ENCODE measurements at regions not wholly inside any gene's neighbourhood (a gene's known extent, or its start where the extent isn't known, plus 50 kb on each side); places are given as distances from the start of the nearest gene placed in this dataset.

DNA sequence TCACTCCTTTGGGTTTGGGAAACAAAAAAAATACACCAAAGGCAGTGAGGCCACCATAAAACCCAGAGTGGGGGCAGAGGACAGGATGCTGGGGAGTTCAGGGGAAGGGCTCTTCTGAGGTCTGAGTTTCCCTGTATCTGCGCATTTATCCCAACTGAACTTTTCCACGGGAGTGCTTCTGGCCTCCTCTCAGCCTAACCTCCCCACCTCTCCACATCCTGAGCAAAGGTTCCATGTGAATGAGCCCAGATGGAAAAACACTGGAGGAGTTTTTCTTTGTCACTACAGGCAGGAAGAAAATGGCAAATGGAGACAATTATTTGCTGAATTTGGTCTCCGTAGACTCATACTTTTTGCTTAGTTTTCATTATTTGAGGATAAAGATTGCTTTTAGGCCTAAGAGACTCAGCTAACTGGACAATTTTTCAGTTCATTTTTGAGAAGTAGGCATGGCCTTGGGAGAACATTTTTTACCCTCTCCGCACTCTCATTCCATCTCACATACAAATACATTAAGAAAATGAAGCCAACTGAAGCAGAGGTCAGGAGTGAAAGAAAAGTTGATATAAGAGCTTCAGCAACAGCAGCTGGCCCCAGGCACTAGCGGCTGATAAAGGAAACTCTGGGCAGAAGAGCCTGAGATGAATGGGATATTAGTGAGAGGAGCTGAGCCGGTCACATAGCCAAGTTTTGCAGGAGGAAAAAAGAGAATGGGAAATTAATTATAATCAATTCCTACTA is 82.6 kb upstream of the CYP1B1 start:
- H3K36me3 ChIP-seq = no peaks in the 10 kb centered on the region
- TF ChIP-seq, protein P1, sequence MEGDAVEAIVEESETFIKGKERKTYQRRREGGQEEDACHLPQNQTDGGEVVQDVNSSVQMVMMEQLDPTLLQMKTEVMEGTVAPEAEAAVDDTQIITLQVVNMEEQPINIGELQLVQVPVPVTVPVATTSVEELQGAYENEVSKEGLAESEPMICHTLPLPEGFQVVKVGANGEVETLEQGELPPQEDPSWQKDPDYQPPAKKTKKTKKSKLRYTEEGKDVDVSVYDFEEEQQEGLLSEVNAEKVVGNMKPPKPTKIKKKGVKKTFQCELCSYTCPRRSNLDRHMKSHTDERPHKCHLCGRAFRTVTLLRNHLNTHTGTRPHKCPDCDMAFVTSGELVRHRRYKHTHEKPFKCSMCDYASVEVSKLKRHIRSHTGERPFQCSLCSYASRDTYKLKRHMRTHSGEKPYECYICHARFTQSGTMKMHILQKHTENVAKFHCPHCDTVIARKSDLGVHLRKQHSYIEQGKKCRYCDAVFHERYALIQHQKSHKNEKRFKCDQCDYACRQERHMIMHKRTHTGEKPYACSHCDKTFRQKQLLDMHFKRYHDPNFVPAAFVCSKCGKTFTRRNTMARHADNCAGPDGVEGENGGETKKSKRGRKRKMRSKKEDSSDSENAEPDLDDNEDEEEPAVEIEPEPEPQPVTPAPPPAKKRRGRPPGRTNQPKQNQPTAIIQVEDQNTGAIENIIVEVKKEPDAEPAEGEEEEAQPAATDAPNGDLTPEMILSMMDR (IDR thresholded peaks at IDR 0.05) = no peak
- no peak overlapping the region for H3K4me3 ChIP-seq
- H3K4me1 ChIP-seq = peaks cover 5 to 15% of the 10 kb centered on the region in 2 donors
- no peaks in the 10 kb centered on the region for H3K27me3 ChIP-seq
- peak overlapping the region; percentile 63 to 73 for H3K27ac ChIP-seq
- H3K9me3 ChIP-seq = no peaks in the 10 kb centered on the region
- DNase-seq (ENCODE audit: low spot score in 2 of 2) = no peak
- intact Hi-C loops (cut with DNase I) = no loop called here

DNA sequence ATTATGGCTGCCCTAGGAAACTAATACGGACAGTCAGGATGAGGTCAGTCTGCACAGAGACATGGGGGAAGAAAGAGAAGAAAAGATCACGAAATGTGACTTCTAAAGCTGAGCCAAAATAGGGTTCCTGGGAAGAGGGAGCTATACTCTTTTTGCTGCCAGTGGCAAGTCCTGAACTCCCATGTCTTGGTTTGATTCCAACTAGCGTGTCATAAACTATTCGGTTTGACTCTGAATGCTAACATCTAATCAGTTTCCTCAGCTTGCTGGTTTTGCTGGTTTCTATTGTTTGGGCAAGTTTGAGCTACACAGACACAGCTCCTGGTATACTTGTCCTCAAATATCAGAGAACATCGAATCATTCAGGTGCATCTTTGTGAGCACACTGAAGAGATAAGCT is 80.5 kb upstream of the CYP1B1 start:
- TF ChIP-seq, protein P1 (IDR thresholded peaks at IDR 0.05) = no peak
- no peaks in the 10 kb centered on the region for H3K27me3 ChIP-seq
- H3K27ac ChIP-seq = no peak overlapping the region
- H3K4me1 ChIP-seq = peaks cover 5 to 15% of the 10 kb centered on the region in 2 donors
- intact Hi-C loops (cut with DNase I) = no loop called here
- DNase-seq (ENCODE audit: low spot score in 2 of 2) = no peak
- no peaks in the 10 kb centered on the region for H3K36me3 ChIP-seq
- no peaks in the 10 kb centered on the region for H3K9me3 ChIP-seq
- H3K4me3 ChIP-seq = no peak overlapping the region

DNA sequence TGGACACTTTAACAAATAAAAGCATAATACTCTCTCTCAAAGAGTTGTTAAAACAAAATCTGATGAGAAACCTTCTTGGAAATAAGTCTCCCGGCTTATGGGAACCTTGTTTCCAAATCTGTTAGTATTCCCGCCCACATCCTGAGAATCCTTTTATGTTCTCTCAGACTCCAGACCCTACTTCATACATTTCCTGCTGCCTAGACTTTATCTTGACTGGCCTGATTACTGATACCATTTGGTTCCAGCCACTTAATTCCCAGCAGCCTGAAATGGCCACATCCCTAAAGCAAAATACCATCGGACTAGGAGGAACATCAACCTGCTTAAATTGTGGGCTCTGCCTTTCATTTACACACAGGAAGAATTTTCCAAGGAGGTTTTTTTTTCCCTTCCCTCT is 79.1 kb upstream of the CYP1B1 start:
- Histone ChIP-seq H3K36me3 (no peaks in the 10 kb centered on the region), H3K27ac (no peak overlapping the region), H3K27me3 (no peaks in the 10 kb centered on the region), H3K4me3 (no peak overlapping the region), H3K4me1 (peaks cover 5 to 11% of the 10 kb centered on the region in 2 donors), H3K9me3 (no peaks in the 10 kb centered on the region)
- intact Hi-C loops (cut with DNase I) = no loop called here
- TF ChIP-seq, protein P1 (IDR thresholded peaks at IDR 0.05) = no peak
- no peak for DNase-seq (ENCODE audit: low spot score in 2 of 2)

DNA sequence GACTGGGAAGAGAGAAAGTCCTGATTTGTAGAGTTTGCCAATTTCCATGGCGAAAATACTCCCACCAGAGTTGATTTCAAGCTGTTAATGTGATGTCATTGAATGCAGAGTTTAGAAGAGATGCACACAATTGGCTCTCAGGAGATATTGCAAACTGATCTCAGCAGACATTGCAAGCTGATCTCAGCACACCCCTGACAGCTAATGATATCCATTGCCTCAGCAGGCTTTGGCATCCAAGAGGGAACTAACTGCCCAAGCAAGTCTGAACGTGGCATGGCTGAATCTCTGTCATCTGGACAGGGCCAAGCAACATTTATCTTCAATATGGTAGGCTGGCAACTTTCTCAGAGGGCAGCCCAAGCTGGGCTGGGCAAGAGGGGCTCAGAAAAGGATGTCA is 78.4 kb upstream of the CYP1B1 start:
- no peak for DNase-seq (ENCODE audit: low spot score in 2 of 2)
- intact Hi-C loops (cut with DNase I) = no loop called here
- Histone ChIP-seq H3K27me3 (no peaks in the 10 kb centered on the region), H3K27ac (no peak overlapping the region), H3K4me3 (no peak overlapping the region), H3K36me3 (no peaks in the 10 kb centered on the region), H3K4me1 (peaks cover 3 to 7% of the 10 kb centered on the region in 2 donors), H3K9me3 (no peaks in the 10 kb centered on the region)
- TF ChIP-seq, protein P1 (IDR thresholded peaks at IDR 0.05) = no peak

DNA sequence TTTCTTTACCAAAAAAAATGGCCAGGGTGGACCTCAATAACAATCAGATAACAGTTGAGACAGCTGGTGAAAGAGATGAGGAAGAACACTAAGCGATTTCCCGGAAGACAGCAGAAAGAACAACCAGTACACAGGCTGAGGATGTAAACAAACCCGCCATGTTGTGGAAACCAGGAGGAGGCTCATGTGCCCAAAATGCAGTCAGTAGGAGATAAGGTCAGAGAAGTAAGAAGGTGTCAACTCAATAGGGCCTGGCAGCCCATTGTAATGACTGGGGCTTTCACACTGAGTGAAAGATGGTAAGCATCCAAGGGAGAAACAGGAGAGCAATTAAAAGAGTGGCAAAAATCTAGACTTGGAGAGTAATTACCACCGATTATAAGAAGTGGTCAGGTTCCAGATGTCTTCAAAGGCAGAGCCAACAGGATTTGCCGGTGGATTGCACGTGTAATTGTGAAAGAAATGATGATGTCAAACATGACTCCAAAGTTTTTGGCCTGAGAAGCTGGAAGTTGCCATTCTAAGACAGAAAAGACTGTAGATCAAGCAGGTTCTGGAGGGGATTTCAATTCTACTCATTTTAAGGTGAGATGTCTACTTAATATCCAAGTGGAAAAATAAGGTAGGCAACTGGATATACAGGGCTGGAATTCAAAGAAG is 77.7 kb upstream of the CYP1B1 start:
- no peak for DNase-seq (ENCODE audit: low spot score in 2 of 2)
- H3K27ac ChIP-seq = no peak overlapping the region
- H3K4me3 ChIP-seq = no peak overlapping the region
- intact Hi-C loops (cut with DNase I) = no loop called here
- no peaks in the 10 kb centered on the region for H3K27me3 ChIP-seq
- no peaks in the 10 kb centered on the region for H3K9me3 ChIP-seq
- TF ChIP-seq, protein P1 (IDR thresholded peaks at IDR 0.05) = no peak
- no peaks in the 10 kb centered on the region for H3K36me3 ChIP-seq
- H3K4me1 ChIP-seq = no peaks in the 10 kb centered on the region

All from ascending aorta (tissue), 2 donors.